ENCODE measurements at regions not wholly inside any gene's neighbourhood (a gene's known extent, or its start where the extent isn't known, plus 50 kb on each side); places are given as distances from the start of the nearest gene placed in this dataset.

GRCh38 chr13:109666656-109667055 is 119.7 kb downstream of the IRS2 start:
- TF ChIP-seq CTCF (optimal IDR thresholded peaks at IDR 0.05 in 1 of 3, IDR thresholded peaks at IDR 0.05 in 1 of 3, conservative IDR thresholded peaks at IDR 0.05 in 1 of 3; ENCODE audit: extremely low read depth in 1 of 3, insufficient read depth in 2 of 3, low read length in 3 of 3) (no peak), EZH2 (IDR thresholded peaks at IDR 0.05; ENCODE audit: low read length) (no peak)
- FAIRE-seq = no peak
- Histone ChIP-seq H3K36me3 (ENCODE audit: control insufficient read depth in 2 of 2, extremely low read depth in 1 of 2, insufficient read depth in 2 of 2, low read length in 2 of 2) (no peaks in the 10 kb centered on the region), H3K4me3 (ENCODE audit: control insufficient read depth in 2 of 3, extremely low read depth in 1 of 3, insufficient read depth in 2 of 3, low read depth in 1 of 3, low read length in 3 of 3) (no peak overlapping the region), H3K4me1 (ENCODE audit: control insufficient read depth, extremely low read depth, insufficient read depth, low read length) (peaks cover 10% of the 10 kb centered on the region), H3K4me2 (ENCODE audit: control insufficient read depth, extremely low read depth, insufficient read depth, low read depth, low read length) (peak overlapping the region; percentile 68), H2AFZ (ENCODE audit: control insufficient read depth, low read length) (no peak overlapping the region), H3K79me2 (ENCODE audit: control insufficient read depth, insufficient read depth, low read length) (no peaks in the 10 kb centered on the region), H4K20me1 (ENCODE audit: control insufficient read depth, extremely low read depth, insufficient read depth, low read length) (no peaks in the 10 kb centered on the region), H3K27ac (ENCODE audit: control insufficient read depth, insufficient read depth, low read length) (no peak overlapping the region), H3K9me1 (ENCODE audit: control insufficient read depth, extremely low read depth, insufficient read depth, low read length) (no peaks in the 10 kb centered on the region), H3K9ac (ENCODE audit: control insufficient read depth, extremely low read depth, insufficient read depth, low read length) (no peak overlapping the region), H3K9me3 (ENCODE audit: control insufficient read depth, low read depth, low read length) (no peaks in the 10 kb centered on the region), H3K27me3 (ENCODE audit: control insufficient read depth, extremely low read depth, insufficient read depth, low read length) (no peaks in the 10 kb centered on the region)
- no peak for DNase-seq (ENCODE audit: low read depth, low spot score)
- dilution Hi-C loops (cut with MboI; ENCODE audit: extremely low pct_ligation_motif_present, low sequenced_read_pairs) = no loop called here

GRCh38 chr13:109665781-109666249 is 120.6 kb downstream of the IRS2 start:
- Histone ChIP-seq H3K27me3 (ENCODE audit: control insufficient read depth, extremely low read depth, insufficient read depth, low read length) (no peaks in the 10 kb centered on the region), H3K4me3 (ENCODE audit: control insufficient read depth in 2 of 3, extremely low read depth in 1 of 3, insufficient read depth in 2 of 3, low read depth in 1 of 3, low read length in 3 of 3) (no peak overlapping the region), H3K79me2 (ENCODE audit: control insufficient read depth, insufficient read depth, low read length) (no peaks in the 10 kb centered on the region), H3K9ac (ENCODE audit: control insufficient read depth, extremely low read depth, insufficient read depth, low read length) (no peak overlapping the region), H3K9me3 (ENCODE audit: control insufficient read depth, low read depth, low read length) (no peaks in the 10 kb centered on the region), H3K36me3 (ENCODE audit: control insufficient read depth in 2 of 2, extremely low read depth in 1 of 2, insufficient read depth in 2 of 2, low read length in 2 of 2) (no peaks in the 10 kb centered on the region), H3K9me1 (ENCODE audit: control insufficient read depth, extremely low read depth, insufficient read depth, low read length) (no peaks in the 10 kb centered on the region), H3K4me1 (ENCODE audit: control insufficient read depth, extremely low read depth, insufficient read depth, low read length) (peaks cover 10% of the 10 kb centered on the region), H3K27ac (ENCODE audit: control insufficient read depth, insufficient read depth, low read length) (no peak overlapping the region), H3K4me2 (ENCODE audit: control insufficient read depth, extremely low read depth, insufficient read depth, low read depth, low read length) (no peak overlapping the region), H4K20me1 (ENCODE audit: control insufficient read depth, extremely low read depth, insufficient read depth, low read length) (no peaks in the 10 kb centered on the region), H2AFZ (ENCODE audit: control insufficient read depth, low read length) (no peak overlapping the region)
- FAIRE-seq (no peak), DNase-seq (ENCODE audit: low read depth, low spot score) (no peak)
- no peak for TF ChIP-seq EZH2 (IDR thresholded peaks at IDR 0.05; ENCODE audit: low read length)
- dilution Hi-C loops (cut with MboI; ENCODE audit: extremely low pct_ligation_motif_present, low sequenced_read_pairs) = no loop called here

- Histone ChIP-seq H4K20me1 (ENCODE audit: control insufficient read depth, extremely low read depth, insufficient read depth, low read length) (no peaks in the 10 kb centered on the region), H3K79me2 (ENCODE audit: control insufficient read depth, insufficient read depth, low read length) (no peaks in the 10 kb centered on the region), H3K4me1 (ENCODE audit: control insufficient read depth, extremely low read depth, insufficient read depth, low read length) (peaks cover 10% of the 10 kb centered on the region), H3K4me3 (ENCODE audit: control insufficient read depth in 2 of 3, extremely low read depth in 1 of 3, insufficient read depth in 2 of 3, low read depth in 1 of 3, low read length in 3 of 3) (no peak overlapping the region), H3K4me2 (ENCODE audit: control insufficient read depth, extremely low read depth, insufficient read depth, low read depth, low read length) (no peak overlapping the region), H2AFZ (ENCODE audit: control insufficient read depth, low read length) (no peak overlapping the region), H3K27me3 (ENCODE audit: control insufficient read depth, extremely low read depth, insufficient read depth, low read length) (no peaks in the 10 kb centered on the region), H3K9me3 (ENCODE audit: control insufficient read depth, low read depth, low read length) (no peaks in the 10 kb centered on the region), H3K36me3 (ENCODE audit: control insufficient read depth in 2 of 2, extremely low read depth in 1 of 2, insufficient read depth in 2 of 2, low read length in 2 of 2) (no peaks in the 10 kb centered on the region), H3K27ac (ENCODE audit: control insufficient read depth, insufficient read depth, low read length) (no peak overlapping the region), H3K9ac (ENCODE audit: control insufficient read depth, extremely low read depth, insufficient read depth, low read length) (no peak overlapping the region), H3K9me1 (ENCODE audit: control insufficient read depth, extremely low read depth, insufficient read depth, low read length) (no peaks in the 10 kb centered on the region)
- dilution Hi-C loops (cut with MboI; ENCODE audit: extremely low pct_ligation_motif_present, low sequenced_read_pairs) = no loop called here
- DNase-seq (ENCODE audit: low read depth, low spot score) = no peak
- TF ChIP-seq EZH2 (IDR thresholded peaks at IDR 0.05; ENCODE audit: low read length) (no peak), CTCF (optimal IDR thresholded peaks at IDR 0.05 in 1 of 3, IDR thresholded peaks at IDR 0.05 in 1 of 3, conservative IDR thresholded peaks at IDR 0.05 in 1 of 3; ENCODE audit: extremely low read depth in 1 of 3, insufficient read depth in 2 of 3, low read length in 3 of 3) (no peak)
- FAIRE-seq = no peak
Measured at GRCh38 chr13:109665240-109665639, 121.1 kb downstream of the IRS2 start.
